OCI-LY1 (cell line): ENCODE measurements at regions not wholly inside any gene's neighbourhood (a gene's known extent, or its start where the extent isn't known, plus 50 kb on each side); places are given as distances from the start of the nearest gene placed in this dataset.

ENCODE experiments used
- H2AFZ ChIP-seq: fragments of 200-600 bp; sonication (generic), shearing (Covaris generic); 2 replicates; pipeline ENCODE4 v1.6.0; 2014; ENCODE audit warnings: antibody characterized with exemption, mild to moderate bottlenecking, low read length
- H3F3A ChIP-seq: fragments of 200-600 bp; sonication (generic), shearing (Covaris generic); 2 replicates; pipeline ENCODE4 v1.6.0; 2014; ENCODE audit warnings: mild to moderate bottlenecking, antibody characterized with exemption, low read length, moderate library complexity; ENCODE audit not compliant: insufficient read depth
- H3K27ac ChIP-seq: fragments of 200-600 bp; sonication (generic); 2 replicates; pipeline ENCODE4 v1.5.1; 2014; ENCODE audit warnings: low read length, mixed run types, mild to moderate bottlenecking, low read depth; ENCODE audit not compliant: poor library complexity, severe bottlenecking
- H3K27me3 ChIP-seq: fragments of 200-600 bp; sonication (generic); 2 replicates; pipeline ENCODE4 v1.6.0; 2014; ENCODE audit warnings: antibody characterized with exemption, mild to moderate bottlenecking, low read length, moderate library complexity; ENCODE audit not compliant: insufficient read depth
- H3K36me3 ChIP-seq: fragments of 200-600 bp; sonication (generic); 2 replicates; pipeline ENCODE4 v1.6.1; 2014; ENCODE audit warnings: mild to moderate bottlenecking, antibody characterized with exemption, low read length, moderate library complexity, mixed read lengths; ENCODE audit not compliant: insufficient read depth
- H3K4me1 ChIP-seq: fragments of 200-600 bp; sonication (generic); 2 replicates; pipeline ENCODE4 v1.5.1; 2014; ENCODE audit warnings: mild to moderate bottlenecking, low read length, moderate library complexity; ENCODE audit not compliant: insufficient read depth, severe bottlenecking
- H3K4me2 ChIP-seq: fragments of 200-600 bp; sonication (generic), shearing (Covaris generic); 2 replicates; pipeline ENCODE4 v1.6.1; 2014; ENCODE audit warnings: low read length
- H3K4me3 ChIP-seq: fragments of 200-600 bp; sonication (generic); 2 replicates; pipeline ENCODE4 v1.5.1; 2014; ENCODE audit warnings: low read length, low read depth, mild to moderate bottlenecking, mixed read lengths; ENCODE audit not compliant: poor library complexity, severe bottlenecking
- H3K79me2 ChIP-seq: fragments of 200-600 bp; shearing (Covaris generic); 2 replicates; pipeline ENCODE4 v1.6.1; 2016; ENCODE audit warnings: mixed run types, low read length, mixed read lengths; ENCODE audit not compliant: insufficient read depth
- H3K9ac ChIP-seq: fragments of 200-600 bp; sonication (generic), shearing (Covaris generic); 2 replicates; pipeline ENCODE4 v1.6.1; 2014; ENCODE audit warnings: mild to moderate bottlenecking, low read length, mixed read lengths
- H3K9me2 ChIP-seq: fragments of 200-600 bp; sonication (generic), shearing (Covaris generic); 2 replicates; pipeline ENCODE4 v1.6.1; 2014; ENCODE audit warnings: low read depth, mild to moderate bottlenecking, low read length, mixed read lengths
- H3K9me3 ChIP-seq: fragments of 200-600 bp; shearing (Covaris generic); 2 replicates; pipeline ENCODE4 v1.6.1; 2014; ENCODE audit warnings: low read length, mixed read lengths
- H4K20me1 ChIP-seq: fragments of 200-600 bp; sonication (generic), shearing (Covaris generic); 2 replicates; pipeline ENCODE4 v1.6.0; 2016; ENCODE audit warnings: mild to moderate bottlenecking, low read length; ENCODE audit not compliant: insufficient read depth
- EZH2 ChIP-seq: fragments of 200-600 bp; sonication (generic), shearing (Covaris generic); IDR thresholded peaks from 2 replicates; pipeline ENCODE4 v1.8.0; 2017; ENCODE audit warnings: borderline replicate concordance, mixed run types, mild to moderate bottlenecking, antibody characterized with exemption, low read length, moderate library complexity, mixed read lengths
- TF ChIP-seq, protein P1 (sequence below): fragments of 200-600 bp; sonication (generic), shearing (Covaris generic); IDR thresholded peaks from 2 replicates; pipeline ENCODE4 v1.5.1; 2017; ENCODE audit warnings: mild to moderate bottlenecking, antibody characterized with exemption, low read length, moderate library complexity, mixed read lengths

DNA sequence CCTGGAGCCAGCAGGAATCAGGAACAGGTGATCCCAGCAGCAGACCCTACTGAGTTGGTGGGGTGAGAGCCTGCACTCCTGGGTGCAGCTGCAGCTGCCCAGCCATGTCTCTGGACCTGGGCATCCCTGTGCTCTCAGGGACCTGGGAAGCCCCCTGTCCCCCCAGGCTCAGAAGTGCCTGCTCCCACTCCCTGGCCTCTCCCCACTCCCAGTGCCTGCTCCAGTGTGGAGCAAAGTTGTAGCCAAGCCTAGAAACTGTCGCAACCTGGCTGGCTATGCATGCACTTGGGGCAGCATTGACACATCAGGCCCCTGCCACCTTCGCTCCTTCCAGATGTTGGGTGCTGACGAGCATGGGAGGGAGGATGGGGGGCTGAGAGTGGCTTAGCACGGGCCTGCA is 1124.7 kb upstream of the ACVR2A start:
- Histone ChIP-seq H3K79me2 (no peaks in the 10 kb centered on the region), H3K4me3 (no peak overlapping the region), H3K27ac (no peak overlapping the region), H3K36me3 (no peaks in the 10 kb centered on the region), H3K4me2 (no peak overlapping the region), H2AFZ (no peak overlapping the region), H3K4me1 (no peaks in the 10 kb centered on the region), H3F3A (no peaks in the 10 kb centered on the region), H4K20me1 (no peaks in the 10 kb centered on the region), H3K9ac (no peak overlapping the region), H3K9me3 (0 out of 2 replicates have a peak, but pooled peaks cover 8% of the 10 kb centered on the region), H3K27me3 (no peaks in the 10 kb centered on the region), H3K9me2 (no peaks in the 10 kb centered on the region)
- TF ChIP-seq, protein P1, sequence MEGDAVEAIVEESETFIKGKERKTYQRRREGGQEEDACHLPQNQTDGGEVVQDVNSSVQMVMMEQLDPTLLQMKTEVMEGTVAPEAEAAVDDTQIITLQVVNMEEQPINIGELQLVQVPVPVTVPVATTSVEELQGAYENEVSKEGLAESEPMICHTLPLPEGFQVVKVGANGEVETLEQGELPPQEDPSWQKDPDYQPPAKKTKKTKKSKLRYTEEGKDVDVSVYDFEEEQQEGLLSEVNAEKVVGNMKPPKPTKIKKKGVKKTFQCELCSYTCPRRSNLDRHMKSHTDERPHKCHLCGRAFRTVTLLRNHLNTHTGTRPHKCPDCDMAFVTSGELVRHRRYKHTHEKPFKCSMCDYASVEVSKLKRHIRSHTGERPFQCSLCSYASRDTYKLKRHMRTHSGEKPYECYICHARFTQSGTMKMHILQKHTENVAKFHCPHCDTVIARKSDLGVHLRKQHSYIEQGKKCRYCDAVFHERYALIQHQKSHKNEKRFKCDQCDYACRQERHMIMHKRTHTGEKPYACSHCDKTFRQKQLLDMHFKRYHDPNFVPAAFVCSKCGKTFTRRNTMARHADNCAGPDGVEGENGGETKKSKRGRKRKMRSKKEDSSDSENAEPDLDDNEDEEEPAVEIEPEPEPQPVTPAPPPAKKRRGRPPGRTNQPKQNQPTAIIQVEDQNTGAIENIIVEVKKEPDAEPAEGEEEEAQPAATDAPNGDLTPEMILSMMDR: no peak
- TF ChIP-seq EZH2: no peak

- H3K4me1 ChIP-seq: no peaks in the 10 kb centered on the region
- TF ChIP-seq, protein P1: no peak
- no peak for TF ChIP-seq EZH2
- H3K9me2 ChIP-seq: no peaks in the 10 kb centered on the region
- H3K27me3 ChIP-seq: no peaks in the 10 kb centered on the region
- no peaks in the 10 kb centered on the region for H3K36me3 ChIP-seq
- H3K4me3 ChIP-seq: no peak overlapping the region
- no peak overlapping the region for H3K4me2 ChIP-seq
- H3K79me2 ChIP-seq: no peaks in the 10 kb centered on the region
- no peaks in the 10 kb centered on the region for H4K20me1 ChIP-seq
- H2AFZ ChIP-seq: no peak overlapping the region
- no peaks in the 10 kb centered on the region for H3F3A ChIP-seq
- H3K9ac ChIP-seq: no peak overlapping the region
- 0 out of 2 replicates have a peak, but pooled peaks cover 6% of the 10 kb centered on the region for H3K9me3 ChIP-seq
- no peak overlapping the region for H3K27ac ChIP-seq
These were observed 1128.2 kb upstream of the ACVR2A start for GRCh38 chr2:146716591-146716990.

- Histone ChIP-seq H3K4me1 (no peaks in the 10 kb centered on the region), H3F3A (no peaks in the 10 kb centered on the region), H3K4me2 (no peak overlapping the region), H3K27ac (no peak overlapping the region), H4K20me1 (no peaks in the 10 kb centered on the region), H3K9me2 (no peaks in the 10 kb centered on the region; the same call in 1 of the 2 replicates), H3K4me3 (no peak overlapping the region), H3K9ac (no peak overlapping the region), H3K27me3 (no peaks in the 10 kb centered on the region), H3K9me3 (no peaks in the 10 kb centered on the region), H2AFZ (no peak overlapping the region), H3K36me3 (no peaks in the 10 kb centered on the region), H3K79me2 (no peaks in the 10 kb centered on the region)
- TF ChIP-seq, protein P1: no peak
- no peak for TF ChIP-seq EZH2
These were observed 1135.8 kb upstream of the ACVR2A start for GRCh38 chr2:146709004-146709403.
